ENCODE measurements at regions not wholly inside any gene's neighbourhood (a gene's known extent, or its start where the extent isn't known, plus 50 kb on each side); places are given as distances from the start of the nearest gene placed in this dataset.

- no peak for TF ChIP-seq POLR2AphosphoS5 (IDR thresholded peaks at IDR 0.05; ENCODE audit: low read depth, low read length)
- no peak for TF ChIP-seq REST (IDR thresholded peaks at IDR 0.05; ENCODE audit: insufficient read depth in 1 of 2, low read depth in 2 of 2, low read length in 2 of 2)
- no peak for TF ChIP-seq SIN3A (IDR thresholded peaks at IDR 0.05; ENCODE audit: borderline replicate concordance, insufficient read depth, low read length)
- no peak for TF ChIP-seq FOXP2 (optimal IDR thresholded peaks at IDR 0.05; ENCODE audit: borderline replicate concordance, extremely low read depth, extremely low read length, insufficient read depth)
These were observed 520.8 kb downstream of the RAB28 start for GRCh38 chr4:12963291-12963690.
